ENCODE measurements at regions not wholly inside any gene's neighbourhood (a gene's known extent, or its start where the extent isn't known, plus 50 kb on each side); places are given as distances from the start of the nearest gene placed in this dataset.

- RAD21 ChIA-PET (ENCODE audit: low non-redundant PET in 1 of 2, low total read pairs in 2 of 2, uncharacterized antibody in 2 of 2, unreplicated experiment in 2 of 2) = no interaction called here
- H3K4me3 ChIP-seq (replicated peaks in 1 of 2; ENCODE audit: low read depth in 1 of 2, low read length in 2 of 2) = no peak overlapping the region
Observed at GRCh38 chr18:6626457-6626856, 103.1 kb upstream of the ARHGAP28 start.

More at GRCh38 chr18:6626457-6626856, 103.1 kb upstream of the ARHGAP28 start:
- Histone ChIP-seq H3K36me3 (ENCODE audit: control insufficient read depth in 1 of 2, insufficient read depth in 2 of 2, low read length in 2 of 2) (no peaks in the 10 kb centered on the region), H4K20me1 (ENCODE audit: insufficient read depth) (no peaks in the 10 kb centered on the region), H2AFZ (ENCODE audit: low read depth, low read length, poor library complexity, severe bottlenecking) (no peak overlapping the region), H3K9ac (ENCODE audit: low read length) (no peak overlapping the region), H3K27me3 (ENCODE audit: insufficient read depth, low read length) (no peaks in the 10 kb centered on the region), H3K9me3 (ENCODE audit: control insufficient read depth in 1 of 2, insufficient read depth in 1 of 2, low read depth in 1 of 2, low read length in 2 of 2) (peaks cover 6 to 26% of the 10 kb centered on the region in 2 experiments; a peak in 2 of 4 replicates), H3K9me2 (ENCODE audit: insufficient read depth) (no peaks in the 10 kb centered on the region), H3K4me1 (ENCODE audit: control insufficient read depth in 1 of 2, insufficient read depth in 2 of 2, low read length in 2 of 2) (no peaks in the 10 kb centered on the region), H3K27ac (ENCODE audit: low read depth, low read length) (no peak overlapping the region), H3K79me2 (ENCODE audit: insufficient read depth, low read length) (no peaks in the 10 kb centered on the region), H3K4me2 (ENCODE audit: low read length) (no peak overlapping the region)
- TF ChIP-seq CEBPB (IDR thresholded peaks at IDR 0.05; ENCODE audit: low read depth) (no peak), POLR2A (IDR thresholded peaks at IDR 0.05; ENCODE audit: borderline replicate concordance, extremely low read depth, insufficient read depth, insufficient read length) (no peak), YY1 (IDR thresholded peaks at IDR 0.05; ENCODE audit: extremely low read depth, insufficient replicate concordance, low read depth, low read length) (no peak), ZNF274 (IDR thresholded peaks at IDR 0.05; ENCODE audit: low read depth, low read length) (no peak), CTCF (IDR thresholded peaks at IDR 0.05 in 2 of 3, conservative IDR thresholded peaks at IDR 0.05 in 1 of 3; ENCODE audit: borderline replicate concordance in 1 of 3, insufficient read depth in 1 of 3, low read depth in 2 of 3, low read length in 2 of 3) (no peak), EZH2 (IDR thresholded peaks at IDR 0.05) (no peak), RAD21 (IDR thresholded peaks at IDR 0.05; ENCODE audit: low read depth) (no peak), EGR1 (IDR thresholded peaks at IDR 0.05; ENCODE audit: low read depth) (no peak), MAX (IDR thresholded peaks at IDR 0.05) (no peak), ZBTB33 (IDR thresholded peaks at IDR 0.05; ENCODE audit: extremely low read depth, insufficient replicate concordance, low read length) (no peak), REST (IDR thresholded peaks at IDR 0.05; ENCODE audit: low read depth) (no peak), POLR2AphosphoS5 (IDR thresholded peaks at IDR 0.05; ENCODE audit: low read depth, low read length) (no peak), EZH2phosphoT487 (IDR thresholded peaks at IDR 0.05; ENCODE audit: borderline replicate concordance) (no peak), ELF1 (IDR thresholded peaks at IDR 0.05; ENCODE audit: borderline replicate concordance, low read depth) (no peak), ZFX (IDR thresholded peaks at IDR 0.05) (no peak), SRF (IDR thresholded peaks at IDR 0.05; ENCODE audit: low read depth) (no peak), JUND (IDR thresholded peaks at IDR 0.05) (no peak), SIN3A (IDR thresholded peaks at IDR 0.05; ENCODE audit: low read depth) (no peak), SP1 (IDR thresholded peaks at IDR 0.05; ENCODE audit: low read depth) (no peak), TCF7L2 (IDR thresholded peaks at IDR 0.05; ENCODE audit: borderline replicate concordance, extremely low read depth, insufficient read depth, insufficient read length) (no peak)
- CTCF ChIA-PET = no interaction called here
- BruUV-seq (replicated peaks) = no TSS peak
- POLR2A ChIA-PET = no interaction called here
- DNase-seq (ENCODE audit: low read depth, low spot score) (no peak), ATAC-seq (no peak)
- intact Hi-C loops (cut with micrococcal nuclease) = no loop called here
